A549 (cell line): ENCODE measurements at regions not wholly inside any gene's neighbourhood (a gene's known extent, or its start where the extent isn't known, plus 50 kb on each side); places are given as distances from the start of the nearest gene placed in this dataset.
"Not testable (repeated sequence)": the region's sequence is repeated elsewhere in the genome, so short reads cannot be mapped to it uniquely, and the experiment has no call there.

Source experiments
- BCL3 ChIP-seq: fragments of >200 bp; sonication (Bioruptor Twin); formaldehyde crosslinking; IDR thresholded peaks from 3 replicates; pipeline ENCODE4 v1.6.1; 2016
- CTCF ChIP-seq: fragments of >200 bp; sonication (Bioruptor Twin); formaldehyde crosslinking; IDR thresholded peaks from 3 replicates; pipeline ENCODE4 v1.5.1; 2016
- ELK1 ChIP-seq: fragments of 150-350 bp; IDR thresholded peaks from 2 replicates; pipeline ENCODE4 v1.6.1; 2014; ENCODE audit warnings: low read depth, mild to moderate bottlenecking, low read length
- EP300 ChIP-seq, 2 experiments: fragments of >200 bp; sonication (Bioruptor Twin); formaldehyde crosslinking; IDR thresholded peaks; 2 replicates in 1 of 2; 3 replicates in 1 of 2; pipeline ENCODE4 v1.6.1; 2016 to 2017
- FOSB ChIP-seq: fragments of 250-450 bp; sonication (Bioruptor Pico); IDR thresholded peaks from 2 replicates; pipeline ENCODE4 v1.5.0; 2020; ENCODE audit warnings: mild to moderate bottlenecking, moderate library complexity
- JUNB ChIP-seq: fragments of >200 bp; sonication (Bioruptor Twin); formaldehyde crosslinking; IDR thresholded peaks from 2 replicates; pipeline ENCODE4 v1.6.1; 2016
- MAX ChIP-seq: IDR thresholded peaks from 2 replicates; pipeline ENCODE4 v1.6.1; 2012
- MYC ChIP-seq: IDR thresholded peaks from 2 replicates; pipeline ENCODE4 v1.6.1; 2012; ENCODE audit warnings: mild to moderate bottlenecking, inconsistent platforms, low read length, improper control_type of control experiment, borderline replicate concordance
- NFE2L2 ChIP-seq: fragments of 150-350 bp; conservative IDR thresholded peaks from 2 replicates; pipeline ENCODE4 v1.6.1; 2014; ENCODE audit warnings: low read length
- POLR2AphosphoS2 ChIP-seq: conservative IDR thresholded peaks from 2 replicates; pipeline ENCODE4 v1.6.1; 2012; ENCODE audit warnings: low read length, improper control_type of control experiment, inconsistent platforms
- RAD21 ChIP-seq, 2 experiments: fragments of >200 bp in 1 of 2; sonication (Bioruptor Twin) in 1 of 2; formaldehyde crosslinking in 1 of 2; IDR thresholded peaks in 1 of 2; conservative IDR thresholded peaks in 1 of 2; 2 replicates in 1 of 2; 3 replicates in 1 of 2; pipeline ENCODE4 v1.6.1; 2012 to 2018; ENCODE audit warnings: inconsistent platforms in 1 of 2
- RCOR1 ChIP-seq: fragments of 150-350 bp; IDR thresholded peaks from 2 replicates; pipeline ENCODE4 v1.6.1; 2014; ENCODE audit warnings: antibody characterized with exemption, low read length, low read depth
- REST ChIP-seq: fragments of 200-600 bp; sonication (generic); IDR thresholded peaks from 2 replicates; pipeline ENCODE4 v1.6.1; 2016; ENCODE audit warnings: antibody characterized with exemption, mild to moderate bottlenecking, moderate library complexity
- RFX5 ChIP-seq: fragments of 450-650 bp; IDR thresholded peaks from 2 replicates; pipeline ENCODE4 v1.7.1; 2014; ENCODE audit warnings: antibody characterized with exemption, mild to moderate bottlenecking, moderate library complexity

- not testable (repeated sequence) for TF ChIP-seq EP300 (IDR thresholded peaks at IDR 0.05); CTCF; MAX; RFX5; NFE2L2; RAD21 (conservative IDR thresholded peaks at IDR 0.05 in 1 of 2, IDR thresholded peaks at IDR 0.05 in 1 of 2); ELK1; FOSB (CRISPR knock-in tag); JUNB; POLR2AphosphoS2; REST; RCOR1; MYC; BCL3
Measured at GRCh38 chr9:26116085-26116484, 437.8 kb upstream of the TUSC1 start.
